Stimulated activated CD8-positive, alpha-beta memory T cell treated with anti-CD3 and anti-CD28 coated beads, Interleukin-15, amount 100 ng/mL, for 24 hours (primary cell): ENCODE measurements at regions not wholly inside any gene's neighbourhood (a gene's known extent, or its start where the extent isn't known, plus 50 kb on each side); places are given as distances from the start of the nearest gene placed in this dataset.
"Not testable (repeated sequence)": the region's sequence is repeated elsewhere in the genome, so short reads cannot be mapped to it uniquely, and the experiment has no call there.

ENCODE experiments used
- DNase-seq: peaks from one replicate; pipeline ENCODE4 v3.0.0-alpha.2; 2020; ENCODE audit warnings: low read depth

- no peak for DNase-seq
These were observed 263.0 kb upstream of the TRIB2 start for GRCh38 chr2:12453731-12454130.

GRCh38 chr2:12455661-12456060 lies 261.1 kb upstream of the TRIB2 start:
- no peak for DNase-seq

- DNase-seq = no peak
These were observed 260.2 kb upstream of the TRIB2 start for GRCh38 chr2:12456293-12457106.

GRCh38 chr2:12457831-12458230 lies 258.9 kb upstream of the TRIB2 start:
- no peak for DNase-seq

- DNase-seq = no peak
These were observed 253.5 kb upstream of the TRIB2 start for GRCh38 chr2:12463189-12463588.

GRCh38 chr2:12465631-12466135 lies 251.1 kb upstream of the TRIB2 start:
- DNase-seq = no peak

- no peak for DNase-seq
These were observed 249.4 kb upstream of the TRIB2 start for GRCh38 chr2:12467303-12467702.

GRCh38 chr2:12469141-12469561 lies 247.6 kb upstream of the TRIB2 start:
- DNase-seq = no peak

GRCh38 chr2:12472265-12472664 lies 244.5 kb upstream of the TRIB2 start:
- not testable (repeated sequence) for DNase-seq

- DNase-seq = no peak
These were observed 238.3 kb upstream of the TRIB2 start for GRCh38 chr2:12478151-12479064.

GRCh38 chr2:12479065-12479601 lies 237.6 kb upstream of the TRIB2 start:
- no peak for DNase-seq

GRCh38 chr2:12484536-12485115 lies 232.1 kb upstream of the TRIB2 start:
- no peak for DNase-seq

GRCh38 chr2:12486205-12487118 lies 230.3 kb upstream of the TRIB2 start:
- DNase-seq = no peak

- no peak for DNase-seq
These were observed 229.3 kb upstream of the TRIB2 start for GRCh38 chr2:12487253-12488004.

GRCh38 chr2:12488352-12489318 lies 228.1 kb upstream of the TRIB2 start:
- DNase-seq = no peak

GRCh38 chr2:12490641-12491040 lies 226.1 kb upstream of the TRIB2 start:
- DNase-seq = no peak

GRCh38 chr2:12492360-12492759 lies 224.4 kb upstream of the TRIB2 start:
- DNase-seq = not testable (repeated sequence)

GRCh38 chr2:12493031-12493513 lies 223.7 kb upstream of the TRIB2 start:
- no peak for DNase-seq
